GM13977 (cell line): ENCODE measurements at regions not wholly inside any gene's neighbourhood (a gene's known extent, or its start where the extent isn't known, plus 50 kb on each side); places are given as distances from the start of the nearest gene placed in this dataset.

ENCODE experiments used
- DNase-seq: peaks from one replicate; pipeline ENCODE4 v3.0.0; 2012; ENCODE audit warnings: low spot score
- CTCF ChIP-seq: IDR thresholded peaks from 2 replicates; pipeline ENCODE4 v1.5.1; 2012; ENCODE audit warnings: mild to moderate bottlenecking, control low read depth; ENCODE audit not compliant: insufficient read depth; ENCODE audit errors: extremely low read depth, missing control alignments
- in situ Hi-C: fragments of 300-500 bp; cut with MboI; formaldehyde crosslinking; loops from one replicate; pipeline ENCODE4 v1.12.0; 2022; ENCODE audit warnings: low sequenced_read_pairs, low pct_unique_long_range_greater_than_20kb, mixed read lengths, inconsistent platforms; ENCODE audit not compliant: unreplicated experiment

- in situ Hi-C loops = loop anchor here (25.0 kb wide), 2 partner anchors 388 to 1263 kb away; no protein-coding TSS in a partner anchor
- no peak for DNase-seq
- TF ChIP-seq CTCF = no peak
Measured at GRCh38 chr22:48474881-48475280, 1352.8 kb downstream of the BRD1 start.

GRCh38 chr22:48473202-48473601 lies 1354.5 kb downstream of the BRD1 start:
- no peak for TF ChIP-seq CTCF
- DNase-seq = no peak
- in situ Hi-C loops = no loop called here

GRCh38 chr22:48464246-48464645 lies 1363.4 kb downstream of the BRD1 start:
- in situ Hi-C loops = no loop called here
- no peak for DNase-seq
- TF ChIP-seq CTCF = no peak

- no peak for TF ChIP-seq CTCF
- in situ Hi-C loops = no loop called here
- DNase-seq = no peak
Measured at GRCh38 chr22:48459859-48460823, 1367.5 kb downstream of the BRD1 start.

- TF ChIP-seq CTCF = no peak
- no peak for DNase-seq
- in situ Hi-C loops = no loop called here
Measured at GRCh38 chr22:48459259-48459658, 1368.4 kb downstream of the BRD1 start.

GRCh38 chr22:48456449-48456848 lies 1371.2 kb downstream of the BRD1 start:
- no peak for TF ChIP-seq CTCF
- in situ Hi-C loops = no loop called here

More at GRCh38 chr22:48456449-48456848, 1371.2 kb downstream of the BRD1 start:
- DNase-seq = no peak
